ENCODE measurements at regions not wholly inside any gene's neighbourhood (a gene's known extent, or its start where the extent isn't known, plus 50 kb on each side); places are given as distances from the start of the nearest gene placed in this dataset.

- peak overlapping the region in 1 of 2 experiments; percentile 52; a peak in 1 of 4 replicates for H3K4me2 ChIP-seq (ENCODE audit: insufficient read depth in 1 of 2, low read depth in 2 of 2, low read length in 2 of 2)
- FAIRE-seq, result no peak
Measured at GRCh38 chr12:30850684-30851083, 75.9 kb upstream of the TSPAN11 start.

More at GRCh38 chr12:30850684-30851083, 75.9 kb upstream of the TSPAN11 start:
- 21% methylated on average over 8 of the region's 8 CpGs; no CpG with 5 or more reads in 1 of the 2 experiments for WGBS, 2 experiments (ENCODE audit: extremely low coverage in 1 of 2, insufficient coverage in 1 of 2, insufficient read length in 1 of 2, insufficient replicate concordance in 2 of 2, low coverage in 1 of 2, low lambda C conversion rate in 2 of 2, missing lambda C conversion rate in 1 of 2)
- Histone ChIP-seq H3K56ac (replicated peaks; ENCODE audit: insufficient read length, low read depth, low read length) (no peak overlapping the region), H4K5ac (ENCODE audit: insufficient read length, low read depth, low read length) (no peak overlapping the region), H3K27ac (ENCODE audit: low read depth, low read length) (no peak overlapping the region), H3K4me3 (ENCODE audit: extremely low read depth in 1 of 4, insufficient read depth in 2 of 4, low read depth in 3 of 4, low read length in 4 of 4) (no peak overlapping the region), H3K23me2 (ENCODE audit: low read depth, low read length) (no peaks in the 10 kb centered on the region), H2BK120ac (replicated peaks; ENCODE audit: low read depth, low read length) (no peak overlapping the region), H3K23ac (ENCODE audit: insufficient read length) (no peak overlapping the region), H2AK5ac (ENCODE audit: low read depth, low read length) (no peak overlapping the region), H3K4me1 (replicated peaks in 1 of 4; ENCODE audit: control insufficient read depth in 3 of 4, insufficient read depth in 4 of 4, low read length in 3 of 4) (no peaks in the 10 kb centered on the region; a peak in 2 of 7 replicates), H2BK20ac (ENCODE audit: low read length) (no peak overlapping the region), H4K91ac (replicated peaks; ENCODE audit: insufficient read length, low read length) (no peak overlapping the region), H3K14ac (ENCODE audit: insufficient read length) (no peak overlapping the region), H3K18ac (ENCODE audit: extremely low read depth, low read length) (no peak overlapping the region), H2AFZ (ENCODE audit: low read length) (no peak overlapping the region), H2BK5ac (ENCODE audit: low read depth, low read length) (no peak overlapping the region), H3K79me1 (ENCODE audit: low read depth, low read length) (no peaks in the 10 kb centered on the region), H4K20me1 (replicated peaks in 1 of 2; ENCODE audit: control insufficient read depth in 1 of 2, insufficient read depth in 2 of 2, low read length in 2 of 2) (no peaks in the 10 kb centered on the region), H3K36me3 (ENCODE audit: control insufficient read depth in 2 of 4, insufficient read depth in 4 of 4, low read length in 3 of 4) (no peaks in the 10 kb centered on the region), H3K4ac (replicated peaks; ENCODE audit: insufficient read length, low read depth, low read length) (no peak overlapping the region), H3K9me3 (ENCODE audit: insufficient read depth in 2 of 2, low read depth in 1 of 2, low read length in 1 of 2) (no peaks in the 10 kb centered on the region), H3K27me3 (replicated peaks in 1 of 4; ENCODE audit: control insufficient read depth in 3 of 4, extremely low read depth in 1 of 4, insufficient read depth in 3 of 4, low read length in 3 of 4) (no peaks in the 10 kb centered on the region), H3K9ac (replicated peaks in 1 of 4; ENCODE audit: extremely low read depth in 1 of 4, low read depth in 3 of 4, low read length in 3 of 4) (no peak overlapping the region), H3K79me2 (ENCODE audit: control insufficient read depth in 1 of 2, insufficient read depth in 2 of 2, low read length in 2 of 2) (no peaks in the 10 kb centered on the region), H4K8ac (ENCODE audit: extremely low read depth, insufficient read depth, low read length) (no peak overlapping the region), H2BK12ac (ENCODE audit: low read depth, low read length) (no peak overlapping the region), H2BK15ac (ENCODE audit: low read length) (no peak overlapping the region)
- CTCF ChIA-PET (ENCODE audit: partially characterized antibody), result interaction anchor here (0.8 to 7.8 kb wide), 23 partner anchors 9 to 421 kb away, joined by 3 to 385 read pairs (median 5); partner anchors contain the start of gene TSPAN11
- TF ChIP-seq POU5F1 (IDR thresholded peaks at IDR 0.05; ENCODE audit: low read depth, low read length) (no peak), CTBP2 (IDR thresholded peaks at IDR 0.05; ENCODE audit: borderline replicate concordance, insufficient read depth, insufficient read length, low read length) (no peak), E2F6 (IDR thresholded peaks at IDR 0.05) (peak; percentile 71), PHF8 (conservative IDR thresholded peaks at IDR 0.05; ENCODE audit: low read depth, low read length) (no peak), YY1 (IDR thresholded peaks at IDR 0.05; ENCODE audit: low read depth, low read length) (peak; percentile 83)
- DNase-seq (ENCODE audit: low read depth in 1 of 2, low spot score in 2 of 2), result no peak
- POLR2A ChIA-PET (ENCODE audit: partially characterized antibody), result interaction anchor here (1.0 to 2.0 kb wide), 6 partner anchors 76 to 141 kb away, joined by 3 to 7 read pairs (median 4); partner anchors contain the start of gene TSPAN11
